ENCODE measurements at regions not wholly inside any gene's neighbourhood (a gene's known extent, or its start where the extent isn't known, plus 50 kb on each side); places are given as distances from the start of the nearest gene placed in this dataset.
"Not testable (repeated sequence)": the region's sequence is repeated elsewhere in the genome, so short reads cannot be mapped to it uniquely, and the experiment has no call there.

GRCh38 chr9:1554081-1555035 lies 460.8 kb upstream of the SMARCA2 start:
- no peak for DNase-seq (ENCODE audit: low spot score)

- not testable (repeated sequence) for DNase-seq (ENCODE audit: low spot score)
Observed at GRCh38 chr9:1558666-1559065, 456.5 kb upstream of the SMARCA2 start.

- no peak for DNase-seq (ENCODE audit: low spot score)
Observed at GRCh38 chr9:1575939-1576338, 439.2 kb upstream of the SMARCA2 start.

GRCh38 chr9:1580215-1580614 lies 434.9 kb upstream of the SMARCA2 start:
- no peak for DNase-seq (ENCODE audit: low spot score)

GRCh38 chr9:1581926-1582325 lies 433.2 kb upstream of the SMARCA2 start:
- no peak for DNase-seq (ENCODE audit: low spot score)

GRCh38 chr9:1591310-1591709 lies 423.8 kb upstream of the SMARCA2 start:
- no peak for DNase-seq (ENCODE audit: low spot score)

GRCh38 chr9:1598270-1598669 lies 416.9 kb upstream of the SMARCA2 start:
- no peak for DNase-seq (ENCODE audit: low spot score)

GRCh38 chr9:1599961-1600360 lies 415.2 kb upstream of the SMARCA2 start:
- no peak for DNase-seq (ENCODE audit: low spot score)

GRCh38 chr9:1604942-1605560 lies 410.1 kb upstream of the SMARCA2 start:
- peak; percentile 19 for DNase-seq (ENCODE audit: low spot score)

- no peak for DNase-seq (ENCODE audit: low spot score)
Observed at GRCh38 chr9:1606253-1606652, 408.9 kb upstream of the SMARCA2 start.

- no peak for DNase-seq (ENCODE audit: low spot score)
Observed at GRCh38 chr9:1612886-1613285, 402.3 kb upstream of the SMARCA2 start.

- DNase-seq (ENCODE audit: low spot score), result no peak
Observed at GRCh38 chr9:1617419-1617818, 397.7 kb upstream of the SMARCA2 start.

- DNase-seq (ENCODE audit: low spot score), result no peak
Observed at GRCh38 chr9:1619915-1620710, 395.0 kb upstream of the SMARCA2 start.

- DNase-seq (ENCODE audit: low spot score), result no peak
Observed at GRCh38 chr9:1637401-1637800, 377.7 kb upstream of the SMARCA2 start.

GRCh38 chr9:1639166-1639565 lies 376.0 kb upstream of the SMARCA2 start:
- no peak for DNase-seq (ENCODE audit: low spot score)

GRCh38 chr9:1647776-1648175 lies 367.4 kb upstream of the SMARCA2 start:
- DNase-seq (ENCODE audit: low spot score), result no peak

GRCh38 chr9:1653282-1653681 lies 361.9 kb upstream of the SMARCA2 start:
- DNase-seq (ENCODE audit: low spot score), result no peak

GRCh38 chr9:1658661-1659362 lies 356.3 kb upstream of the SMARCA2 start:
- DNase-seq (ENCODE audit: low spot score), result no peak

GRCh38 chr9:1659363-1659690 lies 355.8 kb upstream of the SMARCA2 start:
- no peak for DNase-seq (ENCODE audit: low spot score)

- no peak for DNase-seq (ENCODE audit: low spot score)
Observed at GRCh38 chr9:1668441-1668840, 346.7 kb upstream of the SMARCA2 start.

GRCh38 chr9:1673300-1673699 lies 341.8 kb upstream of the SMARCA2 start:
- no peak for DNase-seq (ENCODE audit: low spot score)

GRCh38 chr9:1676771-1677170 lies 338.4 kb upstream of the SMARCA2 start:
- no peak for DNase-seq (ENCODE audit: low spot score)
